ENCODE measurements at regions not wholly inside any gene's neighbourhood (a gene's known extent, or its start where the extent isn't known, plus 50 kb on each side); places are given as distances from the start of the nearest gene placed in this dataset.
"Not testable (repeated sequence)": the region's sequence is repeated elsewhere in the genome, so short reads cannot be mapped to it uniquely, and the experiment has no call there.

DNA sequence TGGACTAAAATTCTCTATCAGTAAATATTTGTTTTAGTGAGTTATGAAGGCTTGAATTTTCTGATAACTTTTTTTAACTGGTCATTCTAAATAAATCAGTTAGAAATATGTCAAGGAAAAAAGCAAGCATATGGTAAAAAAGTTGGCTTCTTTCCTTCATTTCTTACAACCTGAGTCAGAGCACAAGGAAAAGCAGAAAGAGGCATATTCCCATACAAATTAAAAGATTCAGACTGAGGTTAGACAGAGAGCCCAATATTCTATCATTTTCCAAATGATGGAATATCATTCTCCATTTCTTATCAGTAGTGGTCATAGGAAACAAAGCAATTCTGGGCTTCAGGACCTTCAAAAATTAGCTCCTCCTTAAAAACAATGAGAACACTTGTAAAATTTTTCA is 732.1 kb downstream of the MAT2B start:
- intact Hi-C loops (cut with DNase I; ENCODE audit: low total_unique reads) = no loop called here
- Histone ChIP-seq H3K27me3 (no peaks in the 10 kb centered on the region), H3K4me1 (no peaks in the 10 kb centered on the region), H3K27ac (no peak overlapping the region), H3K4me3 (no peak overlapping the region), H3K36me3 (no peaks in the 10 kb centered on the region), H3K9me3 (no peaks in the 10 kb centered on the region)
- TF ChIP-seq, protein P1, sequence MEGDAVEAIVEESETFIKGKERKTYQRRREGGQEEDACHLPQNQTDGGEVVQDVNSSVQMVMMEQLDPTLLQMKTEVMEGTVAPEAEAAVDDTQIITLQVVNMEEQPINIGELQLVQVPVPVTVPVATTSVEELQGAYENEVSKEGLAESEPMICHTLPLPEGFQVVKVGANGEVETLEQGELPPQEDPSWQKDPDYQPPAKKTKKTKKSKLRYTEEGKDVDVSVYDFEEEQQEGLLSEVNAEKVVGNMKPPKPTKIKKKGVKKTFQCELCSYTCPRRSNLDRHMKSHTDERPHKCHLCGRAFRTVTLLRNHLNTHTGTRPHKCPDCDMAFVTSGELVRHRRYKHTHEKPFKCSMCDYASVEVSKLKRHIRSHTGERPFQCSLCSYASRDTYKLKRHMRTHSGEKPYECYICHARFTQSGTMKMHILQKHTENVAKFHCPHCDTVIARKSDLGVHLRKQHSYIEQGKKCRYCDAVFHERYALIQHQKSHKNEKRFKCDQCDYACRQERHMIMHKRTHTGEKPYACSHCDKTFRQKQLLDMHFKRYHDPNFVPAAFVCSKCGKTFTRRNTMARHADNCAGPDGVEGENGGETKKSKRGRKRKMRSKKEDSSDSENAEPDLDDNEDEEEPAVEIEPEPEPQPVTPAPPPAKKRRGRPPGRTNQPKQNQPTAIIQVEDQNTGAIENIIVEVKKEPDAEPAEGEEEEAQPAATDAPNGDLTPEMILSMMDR (IDR thresholded peaks at IDR 0.05) = no peak
- DNase-seq = no peak

GRCh38 chr5:164251781-164252180 is 746.4 kb downstream of the MAT2B start:
- H3K36me3 ChIP-seq; H3K4me1 ChIP-seq; DNase-seq; H3K9me3 ChIP-seq; H3K27ac ChIP-seq; H3K4me3 ChIP-seq; intact Hi-C loops (cut with DNase I; ENCODE audit: low total_unique reads); H3K27me3 ChIP-seq: not testable (repeated sequence)

DNA sequence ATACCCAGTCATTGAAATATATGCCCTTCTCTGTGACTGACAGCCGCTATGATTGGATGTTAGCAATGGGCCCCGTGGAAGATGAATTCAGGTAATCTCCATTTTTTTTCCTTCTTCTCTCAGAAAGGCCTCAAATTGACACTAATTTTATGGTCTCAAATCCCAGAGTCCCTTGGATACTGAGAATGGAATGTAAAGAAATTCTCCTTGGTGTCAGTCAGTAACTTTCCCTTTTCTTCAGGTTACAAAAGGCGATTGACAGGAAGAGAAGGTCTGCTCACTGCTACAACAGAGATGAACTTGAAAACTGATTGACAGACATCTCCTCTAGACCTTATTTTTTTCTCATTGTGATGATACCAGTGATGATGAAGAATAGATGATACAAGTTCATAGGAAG is 748.3 kb downstream of the MAT2B start:
- no peak for DNase-seq
- TF ChIP-seq, protein P1 (IDR thresholded peaks at IDR 0.05) = no peak
- no peaks in the 10 kb centered on the region for H3K36me3 ChIP-seq
- H3K4me3 ChIP-seq = no peak overlapping the region
- H3K4me1 ChIP-seq = no peaks in the 10 kb centered on the region
- no peaks in the 10 kb centered on the region for H3K9me3 ChIP-seq
- no peak overlapping the region for H3K27ac ChIP-seq
- intact Hi-C loops (cut with DNase I; ENCODE audit: low total_unique reads) = no loop called here
- no peaks in the 10 kb centered on the region for H3K27me3 ChIP-seq

DNA sequence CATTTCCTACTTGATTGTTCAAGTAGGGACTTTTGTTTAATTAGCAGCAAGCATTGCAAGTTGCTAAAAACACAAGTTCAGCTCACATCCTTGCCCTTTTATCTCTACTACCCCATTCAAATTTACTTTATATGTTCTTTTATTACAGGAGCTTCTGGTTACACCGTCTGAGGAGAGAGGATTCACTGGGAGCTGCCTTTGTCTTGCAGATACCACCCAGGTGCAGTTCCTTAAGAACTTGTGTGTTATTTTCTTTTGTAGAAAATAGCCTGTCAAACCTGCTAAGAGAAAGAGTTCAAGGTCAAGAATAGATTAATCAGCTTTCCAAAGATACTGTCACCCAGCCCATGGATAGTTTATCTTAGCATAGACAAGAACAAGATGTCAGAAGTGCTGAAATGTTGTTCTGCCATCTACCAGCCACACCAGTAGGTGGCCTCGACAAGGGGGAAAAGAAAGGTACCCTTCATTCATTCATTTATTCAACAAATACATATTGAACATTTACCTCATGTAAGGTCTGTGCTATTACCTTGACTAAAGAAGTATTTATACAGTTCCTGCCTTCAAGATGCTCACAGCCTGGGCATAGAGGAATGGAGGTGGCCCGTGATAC is 750.3 kb downstream of the MAT2B start:
- Histone ChIP-seq H3K36me3 (no peaks in the 10 kb centered on the region), H3K27ac (no peak overlapping the region), H3K27me3 (no peaks in the 10 kb centered on the region), H3K4me3 (no peak overlapping the region), H3K9me3 (no peaks in the 10 kb centered on the region), H3K4me1 (no peaks in the 10 kb centered on the region)
- intact Hi-C loops (cut with DNase I; ENCODE audit: low total_unique reads) = no loop called here
- DNase-seq = no peak
- TF ChIP-seq, protein P1 (IDR thresholded peaks at IDR 0.05) = no peak

DNA sequence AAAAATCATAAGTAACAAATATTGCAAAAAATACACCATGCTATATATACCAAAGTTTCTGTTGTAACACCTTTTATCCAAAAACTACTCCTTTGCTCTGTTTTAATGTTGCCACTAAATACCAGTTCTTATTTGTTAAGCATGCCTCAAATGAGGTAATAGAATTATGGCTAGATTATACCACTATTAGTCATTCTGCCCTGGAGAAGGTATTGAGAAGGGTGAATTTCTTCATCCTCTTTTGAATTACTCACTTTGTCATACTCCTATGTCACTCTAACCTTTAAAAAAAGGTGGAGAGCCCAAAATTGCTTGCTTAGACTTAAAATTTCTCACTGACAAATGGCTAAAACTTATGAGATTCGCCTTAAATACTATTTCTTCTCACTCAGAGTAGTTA is 750.9 kb downstream of the MAT2B start:
- Histone ChIP-seq H3K27ac (no peak overlapping the region), H3K4me3 (no peak overlapping the region), H3K4me1 (no peaks in the 10 kb centered on the region), H3K27me3 (no peaks in the 10 kb centered on the region), H3K36me3 (no peaks in the 10 kb centered on the region), H3K9me3 (no peaks in the 10 kb centered on the region)
- TF ChIP-seq, protein P1 (IDR thresholded peaks at IDR 0.05) = no peak
- intact Hi-C loops (cut with DNase I; ENCODE audit: low total_unique reads) = no loop called here
- no peak for DNase-seq

- no peaks in the 10 kb centered on the region for H3K4me1 ChIP-seq
- H3K27me3 ChIP-seq = no peaks in the 10 kb centered on the region
- no peak overlapping the region for H3K27ac ChIP-seq
- TF ChIP-seq, protein P1 (IDR thresholded peaks at IDR 0.05) = no peak
- no peak for DNase-seq
- H3K9me3 ChIP-seq = no peaks in the 10 kb centered on the region
- no peak overlapping the region for H3K4me3 ChIP-seq
- intact Hi-C loops (cut with DNase I; ENCODE audit: low total_unique reads) = no loop called here
- no peaks in the 10 kb centered on the region for H3K36me3 ChIP-seq
Measured at GRCh38 chr5:164256954-164257353, 751.5 kb downstream of the MAT2B start.

Data from tibial artery (tissue), 4 donors.